ENCODE measurements at regions not wholly inside any gene's neighbourhood (a gene's known extent, or its start where the extent isn't known, plus 50 kb on each side); places are given as distances from the start of the nearest gene placed in this dataset.

GRCh38 chr19:21626091-21626490 lies 120.7 kb downstream of the ZNF429 start:
- Histone ChIP-seq H3K27ac (ENCODE audit: low read depth in 1 of 2, low read length in 2 of 2) (no peak overlapping the region), H3K4me2 (replicated peaks; ENCODE audit: extremely low read depth, low read length, poor library complexity, severe bottlenecking) (no peak overlapping the region), H3K9ac (ENCODE audit: insufficient read depth, low read length, poor library complexity, severe bottlenecking) (no peak overlapping the region), H3K27me3 (ENCODE audit: control insufficient read depth in 2 of 2, insufficient read depth in 2 of 2, low read length in 2 of 2) (no peaks in the 10 kb centered on the region), H3K4me3 (replicated peaks in 1 of 3; ENCODE audit: low read depth in 2 of 3, low read length in 3 of 3) (no peak overlapping the region), H3K36me3 (replicated peaks in 1 of 2; ENCODE audit: control insufficient read depth in 1 of 2, insufficient read depth in 2 of 2, low read length in 2 of 2) (no peaks in the 10 kb centered on the region), H3K9me3 (replicated peaks in 1 of 2; ENCODE audit: control insufficient read depth in 1 of 2, insufficient read depth in 1 of 2, low read length in 2 of 2) (peaks cover 39 to 41% of the 10 kb centered on the region in 2 donors), H4K20me1 (ENCODE audit: insufficient read depth, low read length) (no peaks in the 10 kb centered on the region), H3K4me1 (ENCODE audit: control insufficient read depth in 1 of 2, insufficient read depth in 2 of 2, low read length in 2 of 2) (no peaks in the 10 kb centered on the region), H3K79me2 (ENCODE audit: insufficient read depth, low read length) (no peaks in the 10 kb centered on the region), H2AFZ (ENCODE audit: insufficient read depth, low read depth, low read length, poor library complexity, severe bottlenecking) (no peak overlapping the region)
- no peak for TF ChIP-seq CTCF (IDR thresholded peaks at IDR 0.05)
- 0% methylated on average over 1 of the region's 1 CpG for WGBS (ENCODE audit: insufficient coverage)
- H3K4me3 Mint-ChIP-seq: no peak overlapping the region
- no peak for DNase-seq
- peaks cover 0 to 3% (median under 1%) of the 10 kb centered on the region in 3 donors for H3K27me3 Mint-ChIP-seq (ENCODE audit: low read depth in 3 of 3)
- H3K36me3 Mint-ChIP-seq: no peaks in the 10 kb centered on the region
- no peaks in the 10 kb centered on the region for H3K4me1 Mint-ChIP-seq
- intact Hi-C loops (cut with micrococcal nuclease): no loop called here
- H3K9me3 Mint-ChIP-seq: peaks cover 18 to 79% (median 51%) of the 10 kb centered on the region in 7 donors
- no peak overlapping the region for H3K27ac Mint-ChIP-seq

GRCh38 chr19:21622920-21623319 lies 117.5 kb downstream of the ZNF429 start:
- H3K9me3 Mint-ChIP-seq: peaks cover 16 to 81% (median 36%) of the 10 kb centered on the region in 7 donors
- 82% methylated on average over 3 of the region's 6 CpGs for WGBS (ENCODE audit: insufficient coverage)
- H3K4me3 Mint-ChIP-seq: no peak overlapping the region
- intact Hi-C loops (cut with micrococcal nuclease): no loop called here
- no peak overlapping the region for H3K4me3 ChIP-seq (replicated peaks in 1 of 3; ENCODE audit: low read depth in 2 of 3, low read length in 3 of 3)
- H2AFZ ChIP-seq (ENCODE audit: insufficient read depth, low read depth, low read length, poor library complexity, severe bottlenecking): no peak overlapping the region
- H3K27me3 ChIP-seq (ENCODE audit: control insufficient read depth in 2 of 2, insufficient read depth in 2 of 2, low read length in 2 of 2): no peaks in the 10 kb centered on the region
- peaks cover 27 to 30% of the 10 kb centered on the region in 2 donors for H3K9me3 ChIP-seq (replicated peaks in 1 of 2; ENCODE audit: control insufficient read depth in 1 of 2, insufficient read depth in 1 of 2, low read length in 2 of 2)
- no peak overlapping the region for H3K4me2 ChIP-seq (replicated peaks; ENCODE audit: extremely low read depth, low read length, poor library complexity, severe bottlenecking)
- H3K27me3 Mint-ChIP-seq (ENCODE audit: low read depth in 3 of 3): peaks cover 0 to 3% (median 0%) of the 10 kb centered on the region in 3 donors
- H3K27ac ChIP-seq (ENCODE audit: low read depth in 1 of 2, low read length in 2 of 2): no peak overlapping the region
- no peaks in the 10 kb centered on the region for H4K20me1 ChIP-seq (ENCODE audit: insufficient read depth, low read length)
- no peaks in the 10 kb centered on the region for H3K4me1 Mint-ChIP-seq
- no peak overlapping the region for H3K9ac ChIP-seq (ENCODE audit: insufficient read depth, low read length, poor library complexity, severe bottlenecking)
- H3K4me1 ChIP-seq (ENCODE audit: control insufficient read depth in 1 of 2, insufficient read depth in 2 of 2, low read length in 2 of 2): no peaks in the 10 kb centered on the region
- no peaks in the 10 kb centered on the region for H3K79me2 ChIP-seq (ENCODE audit: insufficient read depth, low read length)
- no peaks in the 10 kb centered on the region for H3K36me3 Mint-ChIP-seq
- no peak for TF ChIP-seq CTCF (IDR thresholded peaks at IDR 0.05)
- DNase-seq: no peak
- no peaks in the 10 kb centered on the region for H3K36me3 ChIP-seq (replicated peaks in 1 of 2; ENCODE audit: control insufficient read depth in 1 of 2, insufficient read depth in 2 of 2, low read length in 2 of 2)
- no peak overlapping the region for H3K27ac Mint-ChIP-seq
